MM.1S (cell line): ENCODE measurements at regions not wholly inside any gene's neighbourhood (a gene's known extent, or its start where the extent isn't known, plus 50 kb on each side); places are given as distances from the start of the nearest gene placed in this dataset.

Experiments used
- DNase-seq: peaks from one replicate; pipeline ENCODE4 v3.0.0-alpha.2; 2015
- H2AFZ ChIP-seq: fragments of 300-600 bp; sonication (generic); 2 replicates; pipeline ENCODE4 v1.6.0; 2016; ENCODE audit warnings: antibody characterized with exemption, low read length
- H3F3A ChIP-seq: fragments of 300-600 bp; sonication (generic); 2 replicates; pipeline ENCODE4 v1.6.1; 2016; ENCODE audit warnings: mild to moderate bottlenecking, antibody characterized with exemption, low read length, moderate library complexity, mixed read lengths; ENCODE audit not compliant: insufficient read depth
- H3K27ac ChIP-seq: fragments of 300-600 bp; sonication (generic); 2 replicates; pipeline ENCODE4 v1.5.1; 2016; ENCODE audit warnings: mild to moderate bottlenecking, low read length
- H3K27me3 ChIP-seq: fragments of 300-600 bp; sonication (generic); replicated peaks from 2 replicates; pipeline ENCODE4 v1.6.0; 2016; ENCODE audit warnings: low read length; ENCODE audit not compliant: insufficient read depth
- H3K36me3 ChIP-seq: fragments of 300-600 bp; sonication (generic); replicated peaks from 2 replicates; pipeline ENCODE4 v1.6.1; 2016; ENCODE audit warnings: mild to moderate bottlenecking, low read length, mixed read lengths; ENCODE audit not compliant: insufficient read depth
- H3K4me1 ChIP-seq: fragments of 300-600 bp; sonication (generic); 2 replicates; pipeline ENCODE4 v1.6.1; 2016; ENCODE audit warnings: low read length, mixed read lengths
- H3K4me2 ChIP-seq: fragments of 300-600 bp; sonication (generic); 2 replicates; pipeline ENCODE4 v1.6.0; 2016; ENCODE audit warnings: low read depth, low read length
- H3K4me3 ChIP-seq: fragments of 300-600 bp; sonication (generic); 2 replicates; pipeline ENCODE4 v1.5.1; 2016; ENCODE audit warnings: low read length, mixed read lengths
- H3K79me2 ChIP-seq: fragments of 300-600 bp; sonication (generic); 2 replicates; pipeline ENCODE4 v1.6.1; 2016; ENCODE audit warnings: mixed run types, low read length, mixed read lengths
- H3K9ac ChIP-seq: fragments of 300-600 bp; sonication (generic); 2 replicates; pipeline ENCODE4 v1.6.1; 2016; ENCODE audit warnings: low read length, mixed read lengths
- H3K9me2 ChIP-seq: fragments of 300-600 bp; sonication (generic); replicated peaks from 2 replicates; pipeline ENCODE4 v1.6.1; 2016; ENCODE audit warnings: mild to moderate bottlenecking, low read length, mixed read lengths; ENCODE audit not compliant: insufficient read depth
- H3K9me3 ChIP-seq: fragments of 300-600 bp; sonication (generic); replicated peaks from 2 replicates; pipeline ENCODE4 v1.6.1; 2016; ENCODE audit warnings: mild to moderate bottlenecking, low read length, mixed read lengths; ENCODE audit not compliant: insufficient read depth
- H4K20me1 ChIP-seq: fragments of 300-600 bp; sonication (generic); 2 replicates; pipeline ENCODE4 v1.6.1; 2016; ENCODE audit warnings: mild to moderate bottlenecking, low read length, moderate library complexity, mixed read lengths; ENCODE audit not compliant: insufficient read depth
- EZH2 ChIP-seq: fragments of 300-600 bp; sonication (generic); optimal IDR thresholded peaks from 2 replicates; pipeline ENCODE3; 2017; ENCODE audit warnings: low read depth, mild to moderate bottlenecking, antibody characterized with exemption, low read length, mixed read lengths
- EZH2phosphoT487 ChIP-seq: fragments of 300-600 bp; sonication (generic); IDR thresholded peaks from 2 replicates; pipeline ENCODE4 v1.6.1; 2018; ENCODE audit warnings: antibody characterized with exemption, low read length
- TF ChIP-seq, protein P1 (sequence below): fragments of 300-600 bp; sonication (generic); IDR thresholded peaks from 2 replicates; pipeline ENCODE4 v1.5.1; 2016; ENCODE audit warnings: antibody characterized with exemption, low read length, mixed read lengths

- Histone ChIP-seq H3K4me3 (no peak overlapping the region), H3K9ac (no peak overlapping the region), H4K20me1 (no peaks in the 10 kb centered on the region), H3K36me3 (no peaks in the 10 kb centered on the region), H3K4me1 (no peaks in the 10 kb centered on the region), H3K27me3 (no peaks in the 10 kb centered on the region), H3K27ac (no peak overlapping the region), H3K9me3 (no peaks in the 10 kb centered on the region), H3K9me2 (no peaks in the 10 kb centered on the region), H2AFZ (no peak overlapping the region), H3K4me2 (no peak overlapping the region), H3F3A (no peaks in the 10 kb centered on the region), H3K79me2 (no peaks in the 10 kb centered on the region)
- DNase-seq: no peak
- TF ChIP-seq, protein P1, sequence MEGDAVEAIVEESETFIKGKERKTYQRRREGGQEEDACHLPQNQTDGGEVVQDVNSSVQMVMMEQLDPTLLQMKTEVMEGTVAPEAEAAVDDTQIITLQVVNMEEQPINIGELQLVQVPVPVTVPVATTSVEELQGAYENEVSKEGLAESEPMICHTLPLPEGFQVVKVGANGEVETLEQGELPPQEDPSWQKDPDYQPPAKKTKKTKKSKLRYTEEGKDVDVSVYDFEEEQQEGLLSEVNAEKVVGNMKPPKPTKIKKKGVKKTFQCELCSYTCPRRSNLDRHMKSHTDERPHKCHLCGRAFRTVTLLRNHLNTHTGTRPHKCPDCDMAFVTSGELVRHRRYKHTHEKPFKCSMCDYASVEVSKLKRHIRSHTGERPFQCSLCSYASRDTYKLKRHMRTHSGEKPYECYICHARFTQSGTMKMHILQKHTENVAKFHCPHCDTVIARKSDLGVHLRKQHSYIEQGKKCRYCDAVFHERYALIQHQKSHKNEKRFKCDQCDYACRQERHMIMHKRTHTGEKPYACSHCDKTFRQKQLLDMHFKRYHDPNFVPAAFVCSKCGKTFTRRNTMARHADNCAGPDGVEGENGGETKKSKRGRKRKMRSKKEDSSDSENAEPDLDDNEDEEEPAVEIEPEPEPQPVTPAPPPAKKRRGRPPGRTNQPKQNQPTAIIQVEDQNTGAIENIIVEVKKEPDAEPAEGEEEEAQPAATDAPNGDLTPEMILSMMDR: no peak
- TF ChIP-seq EZH2 (no peak), EZH2phosphoT487 (no peak)
Measured at GRCh38 chr4:145231906-145232700, 51.7 kb upstream of the OTUD4 start.

GRCh38 chr4:145230726-145231125, 50.3 kb upstream of the OTUD4 start:
- H3K4me2 ChIP-seq: no peak overlapping the region
- DNase-seq: no peak

More at GRCh38 chr4:145230726-145231125, 50.3 kb upstream of the OTUD4 start:
- Histone ChIP-seq H4K20me1 (no peaks in the 10 kb centered on the region), H3K9me3 (no peaks in the 10 kb centered on the region), H3K4me3 (no peak overlapping the region), H3K27me3 (no peaks in the 10 kb centered on the region), H3K9ac (no peak overlapping the region), H3K9me2 (no peaks in the 10 kb centered on the region), H2AFZ (no peak overlapping the region), H3K36me3 (no peaks in the 10 kb centered on the region), H3F3A (no peaks in the 10 kb centered on the region), H3K79me2 (no peaks in the 10 kb centered on the region), H3K27ac (no peak overlapping the region), H3K4me1 (no peaks in the 10 kb centered on the region)
- TF ChIP-seq EZH2phosphoT487 (no peak), EZH2 (no peak)
- TF ChIP-seq, protein P1: no peak
